ENCODE measurements at regions not wholly inside any gene's neighbourhood (a gene's known extent, or its start where the extent isn't known, plus 50 kb on each side); places are given as distances from the start of the nearest gene placed in this dataset.

DNA sequence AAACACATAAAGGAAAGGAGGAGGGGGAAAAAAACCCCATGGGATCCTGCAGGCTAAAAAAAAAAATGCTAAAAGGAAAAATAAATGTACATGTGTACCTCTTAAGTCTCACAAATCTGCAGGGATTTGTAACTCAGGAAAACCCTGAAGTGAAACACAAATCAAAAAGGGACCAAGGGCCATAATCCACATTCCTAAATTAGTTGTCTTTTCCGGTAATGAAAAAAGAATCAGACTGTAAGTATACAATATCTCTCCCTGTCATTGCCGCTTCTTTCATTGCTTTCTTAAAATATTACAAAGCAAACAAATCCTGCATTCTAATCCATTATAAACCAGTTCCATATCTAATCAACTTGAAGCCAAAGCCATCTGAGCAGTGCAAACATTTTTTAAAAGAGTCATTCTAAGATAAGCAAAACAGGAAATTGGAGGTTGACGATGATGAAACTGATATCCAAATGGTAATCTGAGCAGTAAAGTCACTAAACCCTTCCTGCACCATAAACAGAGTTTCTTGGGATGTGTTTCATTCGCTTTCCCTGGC lies 58.7 kb upstream of the SIM2 start (continued):
- TF ChIP-seq CTCF (IDR thresholded peaks at IDR 0.05; ENCODE audit: low read depth, low read length, missing input control) (no peak), SP1 (IDR thresholded peaks at IDR 0.05) (no peak)

DNA sequence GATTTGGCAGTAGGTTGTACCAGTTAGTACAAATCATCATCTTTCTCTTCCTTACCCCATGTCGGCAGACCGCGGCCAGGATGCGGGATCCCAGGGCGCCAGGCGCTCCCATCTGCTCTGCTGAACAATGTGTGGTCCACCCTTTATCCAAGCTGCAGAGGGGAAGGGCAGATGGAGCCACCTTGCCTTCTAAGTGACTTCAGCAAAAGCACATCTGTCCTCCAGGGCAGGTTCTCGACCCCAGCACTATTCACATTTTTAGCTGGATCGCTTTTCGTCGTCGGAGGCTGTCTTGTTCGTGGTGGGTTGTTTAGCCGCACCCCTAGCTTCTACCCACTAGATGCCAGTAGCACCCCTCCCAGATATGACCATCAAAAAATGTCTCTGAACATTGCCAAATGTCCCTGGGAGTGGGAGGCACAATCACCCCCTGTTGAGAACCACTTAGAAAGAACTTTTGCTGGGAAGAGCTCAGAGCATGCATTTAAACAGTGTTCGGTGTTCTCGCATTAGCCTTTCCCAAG lies 58.1 kb upstream of the SIM2 start:
- no peak for DNase-seq (ENCODE audit: low spot score)

GRCh38 chr21:36641346-36641745 lies 57.6 kb upstream of the SIM2 start:
- no peak for DNase-seq (ENCODE audit: low spot score)
- WGBS, result 95% methylated on average over 1 of the region's 1 CpG
- Histone ChIP-seq H3K27ac (ENCODE audit: low read depth in 1 of 2, low read length in 2 of 2) (no peak overlapping the region), H3K9me3 (ENCODE audit: control insufficient read depth in 4 of 4, low read length in 3 of 4) (peaks cover 0 to 4% (median under 1%) of the 10 kb centered on the region in 4 donors), H3K36me3 (ENCODE audit: control insufficient read depth in 4 of 4, insufficient read depth in 3 of 4, low read depth in 1 of 4, low read length in 3 of 4) (no peaks in the 10 kb centered on the region), H3K27me3 (ENCODE audit: control insufficient read depth in 4 of 4, insufficient read depth in 4 of 4, low read length in 3 of 4) (peaks cover 0 to 3% (median 0%) of the 10 kb centered on the region in 4 donors), H3K4me1 (ENCODE audit: control insufficient read depth in 4 of 4, insufficient read depth in 4 of 4, low read length in 3 of 4) (no peaks in the 10 kb centered on the region), H3K9ac (ENCODE audit: low read depth in 1 of 2, low read length in 2 of 2) (no peak overlapping the region), H3K4me3 (ENCODE audit: low read depth in 1 of 3, low read length in 3 of 3) (no peak overlapping the region)
- TF ChIP-seq REST (IDR thresholded peaks at IDR 0.05), result no peak
- no peak for TF ChIP-seq GABPA (IDR thresholded peaks at IDR 0.05 in 1 of 2, conservative IDR thresholded peaks at IDR 0.05 in 1 of 2)
- TF ChIP-seq SP1 (IDR thresholded peaks at IDR 0.05), result no peak
- no peak for TF ChIP-seq JUND (IDR thresholded peaks at IDR 0.05)
- TF ChIP-seq ATF3 (IDR thresholded peaks at IDR 0.05), result no peak
- TF ChIP-seq EGR1 (IDR thresholded peaks at IDR 0.05; ENCODE audit: low read depth in 2 of 2), result no peak
- TF ChIP-seq RXRA (IDR thresholded peaks at IDR 0.05), result no peak
- no peak for TF ChIP-seq RAD21 (IDR thresholded peaks at IDR 0.05)
- no peak for TF ChIP-seq MAX (IDR thresholded peaks at IDR 0.05)
- no peak for TF ChIP-seq CTCF (IDR thresholded peaks at IDR 0.05; ENCODE audit: low read depth, low read length, missing input control)
- TF ChIP-seq FOXA1 (IDR thresholded peaks at IDR 0.05), result no peak
- TF ChIP-seq HNF4A (conservative IDR thresholded peaks at IDR 0.05), result no peak
- TF ChIP-seq HNF4G (IDR thresholded peaks at IDR 0.05), result no peak

More for the DNA sequence above, 58.1 kb upstream of the SIM2 start:
- Histone ChIP-seq H3K27ac (ENCODE audit: low read depth in 1 of 2, low read length in 2 of 2) (no peak overlapping the region), H3K9ac (ENCODE audit: low read depth in 1 of 2, low read length in 2 of 2) (no peak overlapping the region), H3K27me3 (ENCODE audit: control insufficient read depth in 4 of 4, insufficient read depth in 4 of 4, low read length in 3 of 4) (peaks cover 0 to 3% (median 0%) of the 10 kb centered on the region in 4 donors), H3K9me3 (ENCODE audit: control insufficient read depth in 4 of 4, low read length in 3 of 4) (peaks cover 0 to 4% (median 3%) of the 10 kb centered on the region in 4 donors), H3K4me3 (ENCODE audit: low read depth in 1 of 3, low read length in 3 of 3) (no peak overlapping the region), H3K36me3 (ENCODE audit: control insufficient read depth in 4 of 4, insufficient read depth in 3 of 4, low read depth in 1 of 4, low read length in 3 of 4) (no peaks in the 10 kb centered on the region), H3K4me1 (ENCODE audit: control insufficient read depth in 4 of 4, insufficient read depth in 4 of 4, low read length in 3 of 4) (no peaks in the 10 kb centered on the region)
- no peak for TF ChIP-seq FOXA1 (IDR thresholded peaks at IDR 0.05)
- no peak for TF ChIP-seq RXRA (IDR thresholded peaks at IDR 0.05)
- TF ChIP-seq MAX (IDR thresholded peaks at IDR 0.05), result no peak
- TF ChIP-seq FOXA2 (IDR thresholded peaks at IDR 0.05), result no peak
- no peak for TF ChIP-seq GABPA (IDR thresholded peaks at IDR 0.05 in 1 of 2, conservative IDR thresholded peaks at IDR 0.05 in 1 of 2)
- TF ChIP-seq JUND (IDR thresholded peaks at IDR 0.05), result no peak
- no peak for TF ChIP-seq RAD21 (IDR thresholded peaks at IDR 0.05)
- TF ChIP-seq EGR1 (IDR thresholded peaks at IDR 0.05; ENCODE audit: low read depth in 2 of 2), result no peak
- no peak for TF ChIP-seq ZBTB33 (IDR thresholded peaks at IDR 0.05)
- 71% methylated on average over 15 of the region's 15 CpGs for WGBS

All from liver (tissue), 8 donors.